ENCODE measurements at regions not wholly inside any gene's neighbourhood (a gene's known extent, or its start where the extent isn't known, plus 50 kb on each side); places are given as distances from the start of the nearest gene placed in this dataset.

DNA sequence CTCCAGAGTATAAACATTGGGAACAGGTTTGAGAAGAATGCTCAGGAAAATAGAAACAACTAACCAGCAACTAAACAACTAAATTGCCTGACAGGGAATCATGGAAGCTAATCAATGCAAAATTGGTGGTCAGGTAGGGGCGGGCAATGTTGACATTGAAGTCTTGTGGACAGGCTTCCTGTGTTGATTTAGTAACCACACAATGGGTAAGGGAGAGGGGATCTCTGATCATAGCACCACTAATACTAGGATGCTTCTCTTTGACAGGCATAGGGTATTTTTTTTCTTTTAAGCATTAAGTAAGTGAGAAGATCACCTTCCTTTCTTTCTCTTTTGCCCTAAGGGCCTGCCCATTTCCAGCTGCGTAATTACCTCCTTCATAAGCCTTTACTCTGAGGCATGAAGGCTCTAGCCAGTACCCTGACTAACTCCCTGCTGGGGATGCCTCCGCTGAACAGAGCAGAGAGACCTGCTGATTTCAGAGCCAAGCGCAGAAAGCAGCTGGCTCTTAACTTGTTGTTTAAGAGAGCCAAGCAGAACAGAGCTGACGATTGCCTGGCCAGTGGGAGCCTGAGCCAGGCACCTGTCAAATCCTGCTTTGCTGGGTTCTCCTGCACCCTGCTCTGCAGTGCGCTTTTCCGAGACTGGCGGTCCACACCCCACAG, 118.7 kb downstream of the BMP2 start:
- no peak for DNase-seq

DNA sequence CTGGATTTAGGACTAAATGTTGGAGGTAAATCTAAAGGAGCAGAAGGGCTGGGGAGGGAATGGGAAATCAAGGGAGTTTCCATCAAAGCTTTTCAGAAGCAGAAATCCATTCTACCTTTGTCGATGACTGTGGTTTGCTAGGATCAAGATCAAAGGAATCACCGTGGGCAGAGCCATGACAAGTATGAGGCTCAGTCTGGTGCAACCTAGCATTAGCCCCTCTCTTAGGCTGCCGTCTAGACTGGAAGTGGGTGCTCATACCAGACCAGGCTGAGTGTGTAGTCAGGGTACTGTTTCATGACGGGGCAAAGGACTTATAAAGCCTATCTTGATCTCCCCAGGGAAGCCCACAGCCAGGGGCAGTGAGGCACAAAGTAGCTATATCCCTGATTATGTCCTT, 120.5 kb downstream of the BMP2 start:
- no peak for DNase-seq

DNA sequence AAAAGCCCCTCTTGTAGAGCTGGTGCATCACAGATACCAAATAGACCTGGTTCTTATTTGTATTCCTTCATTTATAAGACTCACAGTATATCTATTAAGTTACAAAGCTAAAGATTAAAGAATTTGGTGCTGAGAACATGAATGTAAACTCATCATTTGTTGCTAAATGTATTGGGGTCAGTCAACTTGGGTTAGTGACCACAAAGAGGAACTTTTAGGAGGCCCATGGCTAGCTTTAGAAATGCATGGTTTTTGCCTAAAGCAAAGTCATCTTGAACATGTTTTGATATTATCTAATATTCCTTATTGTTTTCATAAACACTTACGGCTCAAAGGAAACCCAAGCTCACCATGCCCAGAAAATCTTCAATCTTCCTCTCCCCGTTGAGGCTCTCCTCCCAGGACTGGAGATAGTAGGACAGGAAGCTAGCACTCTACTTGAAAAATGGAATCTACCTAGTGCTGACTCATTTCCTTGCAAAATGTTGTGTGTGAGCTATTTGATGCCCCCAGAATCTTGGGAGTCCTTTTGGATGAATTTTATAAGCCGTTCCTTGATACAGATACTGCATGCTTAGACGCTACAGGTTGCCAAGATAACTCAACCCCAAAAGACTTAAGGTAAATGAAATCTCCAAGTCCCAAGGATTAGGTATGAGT, 121.4 kb downstream of the BMP2 start:
- no peak for DNase-seq

DNA sequence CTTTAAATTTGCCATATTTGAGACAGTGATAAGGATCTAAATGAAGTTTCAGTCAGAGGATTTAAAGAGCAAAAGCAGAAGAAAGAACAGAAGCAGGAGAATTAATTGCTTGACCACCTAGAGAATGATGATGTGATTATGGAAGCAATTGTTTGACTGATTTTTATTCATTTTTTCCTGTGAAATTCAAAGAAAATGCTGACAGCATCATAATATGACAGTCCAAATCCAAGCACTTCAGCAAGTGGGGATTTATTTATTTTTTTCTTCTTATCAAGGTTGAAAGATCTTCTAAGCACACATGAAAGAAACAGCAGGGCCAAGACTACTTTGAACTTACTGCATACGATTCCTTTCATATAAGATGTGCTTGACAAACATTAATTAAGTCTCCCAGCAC, 125.2 kb downstream of the BMP2 start:
- no peak for DNase-seq

DNA sequence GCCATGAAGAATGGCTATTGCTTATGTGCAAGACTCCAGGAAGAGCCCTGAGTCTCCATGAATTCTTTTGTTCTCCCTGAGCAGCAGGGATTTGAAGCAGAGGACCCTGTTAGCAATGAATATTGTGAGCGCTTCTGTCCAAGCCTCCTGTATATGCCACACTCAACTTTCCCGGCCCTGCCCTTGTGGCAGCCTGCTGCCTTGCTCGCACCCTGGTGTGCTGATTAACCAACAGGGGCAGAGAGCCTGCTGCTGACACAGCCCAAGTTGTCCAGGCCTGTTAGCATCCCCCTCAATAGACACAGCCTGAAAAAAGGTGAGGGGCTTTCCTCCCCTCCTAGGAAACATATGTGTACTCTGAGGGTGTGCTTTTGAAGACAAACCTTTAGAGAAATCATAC, 131.4 kb downstream of the BMP2 start:
- no peak for DNase-seq

DNA sequence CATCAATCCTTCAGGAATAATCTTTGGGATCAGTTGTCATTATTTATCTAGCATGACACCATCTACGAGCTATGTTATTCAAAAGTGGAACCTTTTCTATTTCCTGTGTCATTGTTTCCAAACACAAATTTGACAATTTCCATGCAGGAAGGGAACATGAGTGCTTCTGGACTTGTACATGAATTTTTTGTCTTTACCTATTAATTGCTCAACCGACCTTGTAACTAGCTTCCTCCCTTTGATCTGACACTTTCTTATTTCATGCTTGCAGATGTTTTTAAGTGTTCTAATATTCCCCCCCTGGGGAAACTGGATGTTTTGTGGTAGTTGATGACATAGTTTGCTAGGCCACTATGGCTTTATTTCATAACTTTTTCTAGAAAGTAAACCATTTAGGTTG, 139.4 kb downstream of the BMP2 start:
- no peak for DNase-seq

DNA sequence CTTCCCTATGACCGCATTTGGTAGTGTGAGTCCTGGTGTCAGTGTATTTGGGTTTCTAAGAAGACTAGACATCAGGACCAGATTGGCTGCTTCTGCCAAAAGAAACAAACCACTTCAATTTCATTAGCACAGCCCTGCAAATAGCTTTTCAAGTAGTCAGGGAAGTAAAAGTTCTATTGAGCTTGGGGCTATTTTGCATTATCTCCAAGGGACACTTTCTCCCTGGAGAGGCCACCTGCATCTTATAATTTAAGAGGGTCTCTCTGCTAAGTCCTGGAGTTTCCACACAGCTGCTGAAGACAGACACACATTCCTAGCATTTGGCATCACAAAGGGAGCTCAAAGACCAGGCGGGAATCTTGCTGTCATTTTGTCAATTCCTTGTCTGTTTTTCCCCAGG, 141.2 kb downstream of the BMP2 start:
- no peak for DNase-seq

DNA sequence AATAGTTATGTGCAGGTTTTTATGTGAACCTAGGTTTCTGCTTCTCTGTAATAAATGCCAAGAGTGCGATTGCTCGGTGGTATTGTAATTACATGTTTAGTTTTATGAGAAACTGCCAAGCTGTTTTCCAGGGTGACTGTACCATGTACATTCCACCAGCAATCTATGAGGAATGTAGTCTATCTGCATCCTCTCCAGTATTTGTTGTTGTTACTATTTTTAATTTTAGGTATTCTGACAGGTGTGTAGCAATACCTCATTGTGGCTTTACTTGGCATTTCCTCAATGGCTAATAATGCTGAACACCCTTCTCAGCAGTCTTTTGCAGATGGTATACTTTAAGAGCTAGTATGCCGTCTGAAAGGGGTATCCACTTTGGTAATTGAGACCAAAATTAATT, 142.1 kb downstream of the BMP2 start:
- no peak for DNase-seq

DNA sequence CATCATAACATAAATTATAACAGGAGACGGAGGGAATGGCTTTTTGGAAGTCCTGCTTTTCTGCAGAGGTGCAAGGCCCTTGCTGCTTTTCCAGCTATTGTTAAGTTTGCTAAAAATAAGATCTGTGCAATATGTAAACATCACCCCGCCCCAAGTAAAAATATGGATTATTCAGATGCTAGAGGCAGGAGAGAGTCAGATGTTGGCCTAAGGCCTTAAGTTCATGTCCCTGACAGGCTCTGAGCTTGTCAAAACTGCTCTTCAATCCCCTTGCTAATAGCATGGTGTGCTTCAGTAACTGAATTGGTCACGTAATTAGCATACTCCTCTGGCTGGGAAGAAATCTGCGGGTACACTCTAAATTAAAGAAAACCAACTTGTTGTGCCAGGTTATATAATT, 147.5 kb downstream of the BMP2 start:
- DNase-seq, result no peak

DNA sequence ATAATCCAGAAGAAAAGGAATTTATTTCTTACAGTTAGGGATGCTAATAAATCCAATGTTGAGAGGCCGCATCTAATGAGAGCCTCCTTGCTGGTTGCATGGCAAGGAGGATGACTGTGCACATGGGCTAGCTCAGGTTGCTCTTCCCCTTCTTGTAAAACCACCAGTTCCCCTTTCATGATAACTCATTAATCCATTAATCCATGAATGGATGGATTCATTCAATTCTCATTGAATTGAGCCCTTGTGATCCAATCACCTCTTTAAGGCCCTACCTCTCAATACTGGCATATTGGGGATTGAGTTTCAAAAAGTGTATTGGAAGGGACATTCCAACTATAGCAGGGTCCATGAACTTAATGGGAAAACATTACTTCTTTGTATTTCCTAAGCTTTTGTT, 149.5 kb downstream of the BMP2 start:
- DNase-seq, result no peak

DNA sequence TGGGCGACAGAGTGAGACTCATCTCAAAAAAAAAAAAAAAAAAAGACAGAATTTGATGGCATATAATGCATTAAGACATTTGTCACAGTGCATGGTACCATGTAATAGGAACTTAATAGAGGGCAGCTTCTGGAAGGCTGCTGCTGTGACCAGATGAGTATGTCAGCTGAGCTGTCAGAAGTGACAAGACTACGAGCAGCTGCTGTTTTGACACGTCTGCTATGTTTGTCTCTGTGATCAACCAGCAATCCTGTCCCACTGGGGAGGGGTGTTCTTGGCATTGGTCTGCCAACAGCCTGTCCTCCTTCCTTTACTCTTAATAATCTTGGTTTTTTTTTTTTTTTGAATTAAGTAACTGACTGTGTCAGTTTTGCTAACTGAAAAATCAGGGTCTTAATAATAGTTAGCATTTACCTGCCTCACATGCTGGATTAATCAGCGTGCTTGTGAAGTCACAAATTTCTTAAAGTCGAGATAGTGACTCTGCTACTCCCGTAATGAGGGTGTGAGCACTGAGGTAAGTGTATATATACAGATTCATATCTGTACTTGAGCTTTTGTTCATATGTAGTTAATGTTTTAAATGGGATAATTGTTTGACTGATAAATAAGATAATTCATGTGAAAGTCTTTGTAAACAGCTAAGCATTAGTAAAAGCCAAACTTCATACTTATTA, 152.4 kb downstream of the BMP2 start:
- no peak for DNase-seq

DNA sequence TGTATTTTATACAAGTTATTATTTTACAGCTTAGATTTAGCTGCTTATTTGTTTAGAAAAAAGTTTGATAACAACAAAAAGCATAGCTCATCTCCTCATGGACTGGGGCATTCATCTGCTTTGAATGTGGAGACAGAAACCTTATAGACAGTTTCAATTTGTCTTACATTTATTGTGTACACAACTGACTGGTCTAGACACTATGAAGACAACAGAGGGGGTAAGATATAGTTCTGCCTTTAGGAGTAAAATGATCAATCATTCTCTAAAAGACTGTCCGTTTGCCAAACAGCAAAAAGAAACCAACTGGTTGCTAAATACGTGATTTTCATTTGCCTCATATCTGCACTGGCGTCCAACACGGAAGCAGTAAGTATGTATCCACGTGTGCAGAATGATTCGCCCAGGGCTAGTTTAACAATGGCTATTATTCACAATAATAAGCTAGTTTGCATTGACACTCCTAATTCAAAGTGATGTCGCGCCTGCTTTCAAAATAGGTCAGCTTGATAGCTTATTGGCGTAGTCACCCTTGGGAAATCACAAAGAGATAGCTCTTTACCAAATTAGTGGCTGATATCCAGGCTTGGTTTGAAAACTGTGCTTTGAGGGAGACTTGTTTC, 153.6 kb downstream of the BMP2 start:
- no peak for DNase-seq

DNA sequence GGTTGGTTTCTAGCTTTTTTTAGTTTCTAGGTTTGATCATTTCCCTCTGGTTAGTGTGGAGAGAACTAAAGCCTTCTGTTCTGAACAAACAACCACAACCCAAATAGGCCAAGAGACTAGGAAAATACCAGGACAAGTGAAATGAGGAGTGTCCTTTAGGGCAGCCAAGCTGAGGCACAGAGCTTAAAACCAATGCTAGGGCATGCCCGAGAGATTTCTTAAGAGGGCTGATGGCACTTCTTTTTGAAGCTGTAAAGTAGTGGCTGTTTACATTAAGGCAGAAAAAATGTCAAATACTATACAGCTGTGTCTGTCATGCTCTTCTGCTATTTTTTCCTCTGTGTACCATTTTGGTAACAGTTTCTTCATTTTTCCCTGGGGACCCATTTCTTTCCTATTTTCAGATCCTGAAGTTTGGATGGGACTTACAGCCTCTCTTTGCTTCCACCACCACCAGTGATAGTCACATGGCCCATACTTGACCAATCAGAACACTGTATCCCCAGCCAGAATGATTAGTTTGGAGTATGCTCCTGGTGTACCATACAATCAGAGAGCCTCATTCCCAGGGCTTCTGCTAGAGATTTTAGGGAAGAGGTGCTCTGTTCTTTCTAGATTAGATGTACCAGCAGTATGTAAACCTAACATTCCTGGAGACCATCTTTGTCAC, 154.4 kb downstream of the BMP2 start:
- DNase-seq, result no peak

DNA sequence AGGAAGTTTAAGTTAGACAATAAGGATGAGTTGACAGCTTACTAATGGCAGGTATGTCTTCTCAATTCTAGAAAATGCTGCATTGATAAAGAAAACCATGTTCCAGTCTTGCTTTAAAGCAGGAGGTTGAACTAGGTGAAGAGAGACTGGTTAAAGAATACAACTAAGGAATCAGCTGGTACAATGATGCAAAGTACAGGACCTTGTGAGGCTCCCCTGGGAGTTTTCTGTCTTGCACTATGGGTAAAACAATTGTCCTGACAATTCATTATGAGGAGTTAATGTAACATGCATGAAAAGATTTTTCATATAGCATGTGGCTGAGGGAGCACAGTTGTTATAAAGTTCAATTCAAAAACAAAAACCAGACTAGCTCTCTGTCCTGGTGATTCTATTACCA, 157.2 kb downstream of the BMP2 start:
- DNase-seq, result no peak

DNA sequence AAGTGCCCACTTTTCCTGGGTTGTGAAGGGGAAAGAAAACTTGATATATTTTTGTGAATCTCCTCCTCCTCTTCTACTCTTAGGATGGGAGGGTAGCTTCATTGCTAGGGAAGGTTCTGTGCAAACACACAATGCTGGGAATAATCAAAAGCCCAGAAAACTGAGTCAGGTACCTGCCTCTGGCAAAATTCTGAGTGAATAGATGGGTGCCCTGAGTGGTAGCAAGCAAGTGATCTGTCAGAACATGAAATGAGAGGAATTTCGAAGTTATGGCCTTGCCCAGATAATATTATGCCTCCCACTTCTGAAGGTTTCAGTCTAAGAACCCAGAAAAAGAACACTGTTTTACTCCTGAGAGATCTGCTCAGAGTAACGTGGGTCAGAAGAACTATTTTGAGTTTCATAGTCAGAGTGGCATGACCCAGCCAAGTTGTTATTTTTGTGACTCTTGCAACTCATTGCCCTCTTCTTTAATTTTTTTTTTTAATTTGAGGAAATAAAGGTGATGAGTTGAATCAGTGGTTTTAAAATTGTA, 158.3 kb downstream of the BMP2 start:
- DNase-seq, result no peak

DNA sequence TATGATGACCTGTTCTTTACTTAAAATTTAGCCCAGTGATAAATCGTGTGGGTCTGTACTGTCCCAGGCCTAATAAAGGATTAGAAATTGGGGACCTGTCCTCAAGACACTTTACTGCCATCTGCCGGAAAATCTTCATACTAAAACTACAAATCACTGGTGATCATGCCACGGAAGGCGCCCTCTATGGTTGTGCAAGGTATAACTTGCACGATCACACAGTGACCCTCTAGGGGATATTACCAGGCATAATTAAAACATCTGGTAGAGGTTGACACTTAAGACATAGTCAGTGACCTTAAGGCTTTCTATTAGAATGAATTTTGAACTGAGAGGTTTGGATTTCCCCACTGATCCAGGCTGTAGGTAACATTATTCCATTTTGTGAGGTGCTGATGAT, 172.6 kb downstream of the BMP2 start:
- peak in 1 of 5 experiments; percentile 2 for DNase-seq

DNA sequence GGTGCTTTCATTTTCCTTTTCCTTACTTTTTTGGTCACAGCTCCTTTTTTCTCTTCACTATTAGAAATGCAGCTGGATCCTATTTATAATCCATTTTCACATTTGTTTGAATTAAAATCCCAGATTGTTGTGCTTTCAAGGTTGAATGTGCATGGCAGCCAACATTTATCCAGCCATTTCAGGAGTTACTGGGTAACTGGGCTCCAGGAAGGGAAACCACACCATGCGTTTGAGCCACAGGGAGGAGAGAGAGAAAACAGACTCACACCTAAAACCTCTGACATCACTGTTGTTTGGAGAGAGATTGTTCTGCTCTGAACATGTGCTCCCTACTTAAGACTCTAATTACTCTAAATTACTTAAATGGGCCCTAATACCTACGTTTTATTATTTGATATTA, 173.4 kb downstream of the BMP2 start:
- no peak for DNase-seq

DNA sequence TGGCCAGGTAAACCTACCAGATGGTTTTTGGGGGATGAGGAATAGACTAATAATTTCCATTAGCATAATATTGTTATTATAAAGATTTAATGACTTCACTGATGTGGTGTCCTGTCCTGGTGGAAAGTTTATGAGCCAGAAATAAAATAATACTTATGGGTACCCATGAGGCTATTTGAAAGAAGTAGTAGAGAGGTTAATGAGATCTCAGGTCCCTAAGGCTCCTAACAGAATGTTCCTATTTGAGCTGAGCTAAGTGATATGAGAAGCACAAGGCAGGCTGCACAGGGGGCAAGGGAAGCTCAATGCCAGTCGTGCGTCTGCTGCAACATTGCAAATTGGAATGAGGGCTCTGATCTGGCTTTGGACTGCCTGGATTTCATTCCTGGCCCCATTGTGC, 174.1 kb downstream of the BMP2 start:
- no peak for DNase-seq

DNA sequence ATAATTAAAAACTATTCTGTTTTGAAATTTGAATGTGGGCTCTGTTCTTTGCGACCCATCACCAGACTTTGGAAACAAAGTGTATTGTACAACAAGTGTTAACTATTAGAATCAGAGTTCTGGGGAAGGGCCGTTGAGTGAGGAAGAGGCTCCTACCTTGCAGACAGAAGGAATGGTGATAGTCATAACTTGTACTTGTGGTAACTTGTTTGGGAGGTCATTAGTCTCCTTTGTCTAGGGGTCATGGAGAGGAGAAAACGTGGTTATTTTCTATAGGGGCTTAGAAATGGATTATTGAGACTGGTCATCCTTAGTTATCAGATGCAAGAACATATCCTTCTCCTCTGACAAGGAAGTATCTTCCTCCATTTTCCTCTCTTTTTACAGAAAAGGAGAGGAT, 174.8 kb downstream of the BMP2 start:
- no peak for DNase-seq

DNA sequence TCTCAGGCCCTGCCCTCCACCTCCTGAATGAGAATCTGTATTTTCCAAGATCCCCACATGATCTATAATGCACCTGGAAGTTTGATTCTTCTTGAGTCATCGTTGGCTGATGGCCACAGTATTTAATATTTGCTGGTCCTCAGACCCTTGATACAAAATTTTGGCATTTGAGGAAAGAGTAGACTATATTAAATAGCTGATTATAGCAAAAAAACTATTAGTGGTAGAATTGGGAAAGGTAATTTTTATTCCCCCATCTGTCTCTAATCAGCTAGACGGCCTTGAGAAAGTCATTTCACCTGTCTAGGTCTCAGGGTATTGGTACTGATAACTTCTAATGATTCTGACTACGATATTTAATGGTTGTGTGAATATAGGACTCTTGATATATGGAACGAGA, 176.8 kb downstream of the BMP2 start:
- no peak for DNase-seq

DNA sequence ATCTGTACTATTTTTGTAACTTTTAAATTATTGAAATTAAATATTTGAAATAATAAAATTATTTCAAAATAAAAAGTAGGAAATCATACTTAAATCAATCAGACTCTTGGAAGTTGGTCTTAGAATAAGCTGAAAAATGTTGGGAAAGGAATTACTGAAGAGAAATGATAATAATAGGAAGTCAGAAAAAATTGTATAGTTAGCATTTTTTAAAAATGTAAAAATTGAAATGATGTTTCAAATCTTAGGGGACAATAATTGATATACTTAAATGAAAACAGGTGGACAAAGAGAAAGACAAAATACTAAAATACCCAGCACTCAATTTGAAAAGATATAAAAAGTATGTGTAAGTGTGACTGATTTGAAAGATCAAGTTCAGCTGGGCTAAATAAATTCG, 186.1 kb downstream of the BMP2 start:
- no peak for DNase-seq

DNA sequence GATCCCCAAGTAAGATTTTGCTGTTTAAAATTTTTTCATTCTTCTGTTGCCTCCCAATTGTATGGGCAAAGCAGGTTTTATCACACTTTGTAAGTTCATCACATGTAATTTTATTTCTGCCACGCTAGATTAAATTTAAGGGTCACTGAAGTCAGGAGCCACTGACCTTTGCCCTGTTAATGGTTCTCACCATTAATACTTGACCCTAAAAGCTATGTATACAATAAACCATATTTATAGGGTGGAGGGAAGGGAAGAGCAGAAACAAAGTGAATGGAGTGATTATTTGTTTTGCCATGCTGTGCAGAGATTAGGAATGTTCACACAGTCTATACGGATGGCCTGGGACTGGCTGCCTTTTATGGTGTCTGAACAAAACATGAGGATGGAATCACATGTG, 186.7 kb downstream of the BMP2 start:
- no peak for DNase-seq

DNA sequence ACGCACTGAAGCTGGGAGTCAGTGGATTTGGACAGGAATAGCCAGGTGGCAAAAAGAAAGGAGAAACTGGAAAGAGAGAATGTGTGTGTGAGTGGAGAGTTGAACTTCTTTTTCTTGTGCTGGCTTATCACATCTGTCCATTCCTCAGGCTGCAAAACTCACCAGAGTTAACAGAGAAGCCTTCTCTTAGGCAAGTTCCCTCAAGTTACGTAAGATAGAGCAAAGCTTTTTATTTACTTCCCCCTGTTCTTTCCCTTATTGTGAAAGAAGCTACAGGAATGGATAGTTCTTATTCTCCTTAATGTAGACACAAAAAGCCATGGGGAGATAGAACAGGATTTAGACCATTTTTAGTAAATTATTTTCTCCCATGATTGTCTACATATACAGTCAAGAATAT, 188.6 kb downstream of the BMP2 start:
- DNase-seq, result no peak
